ENCODE measurements at regions not wholly inside any gene's neighbourhood (a gene's known extent, or its start where the extent isn't known, plus 50 kb on each side); places are given as distances from the start of the nearest gene placed in this dataset.
"Not testable (repeated sequence)": the region's sequence is repeated elsewhere in the genome, so short reads cannot be mapped to it uniquely, and the experiment has no call there.

DNA sequence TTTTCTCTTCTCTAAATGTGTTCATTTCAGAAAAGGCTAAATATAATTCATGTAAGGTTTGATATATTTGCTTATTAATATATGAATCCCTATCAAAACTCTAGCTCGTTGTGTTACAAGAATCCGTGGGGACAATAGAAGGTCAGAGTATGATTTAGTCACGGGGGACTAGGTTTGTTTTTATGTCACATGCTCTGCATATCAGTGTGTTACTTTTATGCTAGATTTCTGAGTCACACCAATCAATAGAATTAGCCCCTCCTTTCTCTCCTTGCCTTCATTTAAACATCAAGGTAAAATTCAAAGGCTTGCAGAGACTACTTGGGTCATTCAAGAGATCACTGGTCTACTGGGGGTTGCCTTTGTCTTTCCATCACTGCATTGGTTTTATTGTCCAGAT is 636.1 kb downstream of the NR2F2 start:
- TF ChIP-seq, protein P1, sequence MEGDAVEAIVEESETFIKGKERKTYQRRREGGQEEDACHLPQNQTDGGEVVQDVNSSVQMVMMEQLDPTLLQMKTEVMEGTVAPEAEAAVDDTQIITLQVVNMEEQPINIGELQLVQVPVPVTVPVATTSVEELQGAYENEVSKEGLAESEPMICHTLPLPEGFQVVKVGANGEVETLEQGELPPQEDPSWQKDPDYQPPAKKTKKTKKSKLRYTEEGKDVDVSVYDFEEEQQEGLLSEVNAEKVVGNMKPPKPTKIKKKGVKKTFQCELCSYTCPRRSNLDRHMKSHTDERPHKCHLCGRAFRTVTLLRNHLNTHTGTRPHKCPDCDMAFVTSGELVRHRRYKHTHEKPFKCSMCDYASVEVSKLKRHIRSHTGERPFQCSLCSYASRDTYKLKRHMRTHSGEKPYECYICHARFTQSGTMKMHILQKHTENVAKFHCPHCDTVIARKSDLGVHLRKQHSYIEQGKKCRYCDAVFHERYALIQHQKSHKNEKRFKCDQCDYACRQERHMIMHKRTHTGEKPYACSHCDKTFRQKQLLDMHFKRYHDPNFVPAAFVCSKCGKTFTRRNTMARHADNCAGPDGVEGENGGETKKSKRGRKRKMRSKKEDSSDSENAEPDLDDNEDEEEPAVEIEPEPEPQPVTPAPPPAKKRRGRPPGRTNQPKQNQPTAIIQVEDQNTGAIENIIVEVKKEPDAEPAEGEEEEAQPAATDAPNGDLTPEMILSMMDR (IDR thresholded peaks at IDR 0.05; ENCODE audit: borderline replicate concordance, insufficient read depth, low read depth, low read length), result no peak
- H3K4me3 ChIP-seq (ENCODE audit: low read depth, low read length), result no peak overlapping the region

DNA sequence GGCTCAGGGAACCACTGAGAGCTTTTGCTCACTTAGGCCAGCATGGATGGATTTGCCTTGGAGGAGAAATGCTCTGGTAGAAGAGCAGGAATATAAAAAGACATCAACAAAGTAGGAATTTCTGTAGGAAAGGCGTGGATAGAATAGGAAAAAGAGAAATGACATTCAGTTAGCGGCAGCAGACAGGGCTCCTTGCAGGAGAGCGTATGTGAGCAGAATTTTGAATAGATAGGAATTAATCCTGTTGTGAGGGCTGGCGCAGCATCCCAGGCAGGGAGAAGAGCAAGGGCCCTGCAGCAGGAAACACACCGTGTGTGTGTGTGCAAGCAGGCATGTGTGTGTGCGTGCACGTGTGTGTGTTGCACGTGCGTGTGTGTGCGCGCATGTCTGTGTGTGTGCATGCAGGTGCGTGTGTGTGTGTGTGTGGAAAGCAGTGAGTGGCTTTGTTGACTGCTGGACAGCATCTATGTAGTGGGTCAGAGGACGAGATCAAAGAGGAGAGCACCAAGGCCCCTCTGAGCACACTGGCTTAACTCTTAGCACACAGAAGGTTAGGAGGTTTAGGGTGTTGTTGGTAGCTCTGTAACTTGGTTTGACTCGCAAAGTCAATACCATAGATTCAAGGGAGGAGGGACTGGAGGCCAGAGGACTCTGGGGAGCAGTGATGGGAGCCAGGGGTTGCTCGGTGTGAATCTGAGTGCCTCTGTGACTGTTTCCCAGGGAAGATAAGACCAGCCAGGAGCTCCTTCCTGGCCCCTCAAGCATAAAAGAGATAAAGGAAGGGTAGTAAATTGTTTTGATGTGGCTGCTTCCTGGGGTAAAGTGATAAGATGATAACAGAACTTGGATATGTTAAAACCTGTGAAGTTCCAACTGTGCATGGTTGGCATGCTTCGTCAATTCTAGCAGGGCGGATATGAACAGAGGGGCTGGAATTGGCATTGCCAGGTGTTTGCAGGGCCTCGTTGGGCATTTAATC is 639.5 kb downstream of the NR2F2 start:
- TF ChIP-seq, protein P1 (IDR thresholded peaks at IDR 0.05; ENCODE audit: borderline replicate concordance, insufficient read depth, low read depth, low read length), result no peak
- no peak overlapping the region for H3K4me3 ChIP-seq (ENCODE audit: low read depth, low read length)

DNA sequence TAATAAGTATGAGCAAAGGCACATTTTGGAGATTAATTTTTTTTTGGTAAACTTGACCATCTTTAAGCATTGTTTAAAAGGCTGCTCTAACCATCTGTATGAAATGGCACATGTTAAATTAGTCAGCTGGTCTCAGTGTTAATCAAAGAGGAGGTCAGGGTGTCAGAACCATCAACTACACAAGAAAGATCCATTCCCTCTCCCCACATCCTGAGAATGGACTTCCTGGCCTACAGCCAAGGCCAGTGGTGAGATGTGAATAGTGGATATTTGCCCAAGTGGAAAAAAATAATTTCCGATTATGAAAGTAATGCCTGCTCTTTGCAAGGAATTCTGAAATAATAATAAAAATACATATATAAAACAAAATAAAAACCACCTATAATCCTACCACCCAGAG is 641.7 kb downstream of the NR2F2 start:
- H3K4me3 ChIP-seq (ENCODE audit: low read depth, low read length), result no peak overlapping the region

DNA sequence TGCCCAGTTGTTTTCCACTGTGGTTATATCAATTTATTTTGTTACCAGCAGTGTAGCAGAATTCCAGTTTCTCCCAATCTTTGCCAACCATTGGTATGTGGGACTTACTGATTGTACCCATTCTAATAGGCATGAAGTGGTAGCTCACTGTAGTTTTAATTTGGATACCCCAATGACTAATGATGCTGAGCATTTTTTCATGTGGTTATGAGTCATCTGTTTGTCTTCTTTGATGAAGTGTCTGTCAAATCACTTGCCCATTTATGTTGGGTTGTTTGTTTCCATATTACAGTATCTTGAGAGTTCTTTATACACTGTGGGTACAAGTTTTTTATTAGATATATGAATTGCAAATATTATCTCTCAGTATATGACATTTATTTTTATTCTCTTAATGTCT is 644.3 kb downstream of the NR2F2 start:
- H3K4me3 ChIP-seq (ENCODE audit: low read depth, low read length), result no peak overlapping the region
- TF ChIP-seq, protein P1 (IDR thresholded peaks at IDR 0.05; ENCODE audit: borderline replicate concordance, insufficient read depth, low read depth, low read length), result no peak

More for the DNA sequence above, 641.7 kb downstream of the NR2F2 start:
- TF ChIP-seq, protein P1 (IDR thresholded peaks at IDR 0.05; ENCODE audit: borderline replicate concordance, insufficient read depth, low read depth, low read length), result no peak

DNA sequence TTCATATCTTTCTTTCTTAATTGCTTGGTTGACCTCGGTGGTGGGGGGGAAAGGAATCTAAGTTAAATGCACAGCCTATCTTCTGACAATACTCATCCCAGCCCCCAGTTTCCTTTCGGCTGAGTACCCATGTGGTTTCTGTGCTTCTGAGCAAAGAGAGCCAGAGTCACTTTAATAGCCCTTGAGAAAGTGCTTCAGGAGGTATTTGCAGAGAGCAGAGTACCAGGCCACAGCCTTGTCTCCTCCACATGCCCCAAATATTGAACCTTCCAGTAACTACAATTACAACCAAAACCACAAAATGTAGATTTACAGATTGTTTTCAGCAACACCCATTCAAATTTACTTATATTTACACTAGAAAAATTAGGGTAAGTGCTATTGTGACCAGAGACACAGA is 647.4 kb downstream of the NR2F2 start:
- H3K4me3 ChIP-seq (ENCODE audit: low read depth, low read length), result no peak overlapping the region
- TF ChIP-seq, protein P1 (IDR thresholded peaks at IDR 0.05; ENCODE audit: borderline replicate concordance, insufficient read depth, low read depth, low read length), result no peak

DNA sequence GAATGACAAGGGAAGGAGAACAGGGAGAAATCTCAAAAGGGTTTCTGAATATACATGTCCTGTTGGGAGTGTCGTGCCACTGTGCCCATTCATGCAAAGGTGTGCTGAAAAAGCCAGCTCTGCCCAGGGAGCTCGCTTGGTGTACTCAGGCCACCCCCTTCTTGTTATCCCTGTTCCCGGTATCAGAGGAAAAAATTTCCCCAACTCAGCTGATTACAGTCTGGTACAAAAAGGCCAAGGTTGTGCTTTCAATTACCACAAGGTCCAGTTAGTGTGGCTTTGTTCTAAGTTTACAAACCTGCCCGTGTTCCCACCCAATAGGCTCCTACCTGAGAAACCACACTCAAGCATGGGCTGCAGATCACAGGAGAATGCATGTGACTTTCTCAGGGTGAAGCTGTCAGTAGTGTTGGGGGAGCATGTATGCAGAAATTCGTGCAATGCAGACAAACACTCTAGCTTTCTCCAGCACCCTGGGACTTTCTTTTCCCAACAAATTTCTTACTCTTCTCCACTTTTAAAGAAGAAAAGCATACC is 648.5 kb downstream of the NR2F2 start:
- TF ChIP-seq, protein P1 (IDR thresholded peaks at IDR 0.05; ENCODE audit: borderline replicate concordance, insufficient read depth, low read depth, low read length), result no peak
- H3K4me3 ChIP-seq (ENCODE audit: low read depth, low read length), result no peak overlapping the region

DNA sequence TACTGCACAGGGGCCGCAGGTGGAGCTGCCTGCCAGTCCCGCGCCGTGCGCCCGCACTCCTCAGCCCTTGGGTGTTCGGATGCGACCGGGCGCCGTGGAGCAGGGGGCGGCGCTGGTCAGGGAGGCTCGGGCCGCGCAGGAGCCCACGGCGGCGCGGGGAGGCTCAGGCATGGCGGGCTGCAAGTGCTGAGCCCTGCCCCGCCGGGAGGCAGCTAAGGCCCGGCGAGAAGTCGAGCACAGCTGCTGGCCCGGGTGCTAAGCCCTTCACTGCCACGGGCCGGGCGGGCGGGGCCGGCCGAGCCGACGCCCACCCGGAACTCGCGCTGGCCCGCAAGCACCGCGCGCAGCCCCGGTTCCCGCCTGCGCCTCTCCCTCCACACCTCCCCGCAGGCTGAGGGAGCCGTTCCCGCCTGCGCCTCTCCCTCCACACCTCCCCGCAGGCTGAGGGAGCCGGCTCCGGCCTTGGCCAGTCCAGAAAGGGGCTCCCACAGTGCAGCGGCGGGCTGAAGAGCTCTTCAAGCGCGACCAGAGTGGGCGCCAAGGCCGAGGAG is 653.7 kb downstream of the NR2F2 start:
- not testable (repeated sequence) for H3K4me3 ChIP-seq (ENCODE audit: low read depth, low read length)
